ENCODE measurements at regions not wholly inside any gene's neighbourhood (a gene's known extent, or its start where the extent isn't known, plus 50 kb on each side); places are given as distances from the start of the nearest gene placed in this dataset.

- H3K9me3 ChIP-seq, result no peaks in the 10 kb centered on the region
- no peak for DNase-seq
- WGBS, 5 donors, result 74 to 86% (median 79%) methylated on average over 6 of the region's 6 CpGs
- H3K27me3 ChIP-seq (replicated peaks in 1 of 7), result peaks cover 0 to 29% (median 11%) of the 10 kb centered on the region in 7 donors
- H3K27ac ChIP-seq, result peak overlapping the region in 7 of 8 donors; percentile 41 to 87 (median 77)
- TF ChIP-seq POLR2A (IDR thresholded peaks at IDR 0.05) (no peak), POLR2AphosphoS5 (IDR thresholded peaks at IDR 0.05) (no peak)
- H3K36me3 ChIP-seq, result peaks cover 0 to 11% (median 0%) of the 10 kb centered on the region in 6 donors
- H3K4me3 ChIP-seq, result no peak overlapping the region
- H3K4me1 ChIP-seq, result peaks cover 0 to 39% (median 23%) of the 10 kb centered on the region in 6 donors
- intact Hi-C loops (cut with DNase I; ENCODE audit: low total_unique reads), result no loop called here
Measured at GRCh38 chr2:143939626-143940330, 580.1 kb downstream of the ZEB2 start.

GRCh38 chr2:143937723-143938350 lies 582.1 kb downstream of the ZEB2 start:
- peak overlapping the region in 7 of 8 donors; percentile 37 to 69 (median 45) for H3K4me3 ChIP-seq
- H3K36me3 ChIP-seq, result peaks cover 0 to 11% (median 0%) of the 10 kb centered on the region in 6 donors
- peaks cover 0 to 39% (median 23%) of the 10 kb centered on the region in 6 donors for H3K4me1 ChIP-seq
- intact Hi-C loops (cut with DNase I; ENCODE audit: low total_unique reads), result no loop called here
- TF ChIP-seq POLR2A (IDR thresholded peaks at IDR 0.05) (no peak), POLR2AphosphoS5 (IDR thresholded peaks at IDR 0.05) (no peak), CTCF (IDR thresholded peaks at IDR 0.05 in 8 of 11, conservative IDR thresholded peaks at IDR 0.05 in 3 of 11) (no peak)
- DNase-seq, result no peak
- H3K27ac ChIP-seq, result peak overlapping the region; percentile 10 to 87 (median 82)
- H3K9me3 ChIP-seq, result no peaks in the 10 kb centered on the region
- peaks cover 0 to 29% (median 11%) of the 10 kb centered on the region in 7 donors for H3K27me3 ChIP-seq (replicated peaks in 1 of 7)
- 22 to 31% (median 24%) methylated on average over 11 of the region's 11 CpGs for WGBS, 5 donors

- TF ChIP-seq POLR2A (IDR thresholded peaks at IDR 0.05) (no peak), POLR2AphosphoS5 (IDR thresholded peaks at IDR 0.05) (peak in 2 of 3 donors; percentile 51 to 75)
- Histone ChIP-seq H3K36me3 (peaks cover 0 to 4% (median 0%) of the 10 kb centered on the region in 6 donors), H3K27ac (peak overlapping the region; percentile 10 to 87 (median 82)), H3K9me3 (no peaks in the 10 kb centered on the region), H3K4me1 (peaks cover 0 to 39% (median 23%) of the 10 kb centered on the region in 6 donors), H3K4me3 (peak overlapping the region; percentile 33 to 69 (median 44)), H3K27me3 (replicated peaks in 1 of 7) (peaks cover 0 to 29% (median 11%) of the 10 kb centered on the region in 7 donors)
- intact Hi-C loops (cut with DNase I; ENCODE audit: low total_unique reads), result no loop called here
- DNase-seq, result peak; percentile 81
- WGBS, 5 donors, result 0 to 1% (median 1%) methylated on average over 33 to 108 of the region's 108 CpGs
Measured at GRCh38 chr2:143936848-143937722, 582.8 kb downstream of the ZEB2 start.

- H3K9me3 ChIP-seq, result no peaks in the 10 kb centered on the region
- TF ChIP-seq CTCF (IDR thresholded peaks at IDR 0.05 in 8 of 11, conservative IDR thresholded peaks at IDR 0.05 in 3 of 11) (no peak), POLR2AphosphoS5 (IDR thresholded peaks at IDR 0.05) (no peak), POLR2A (IDR thresholded peaks at IDR 0.05) (no peak)
- peaks cover 0 to 39% (median 23%) of the 10 kb centered on the region in 6 donors for H3K4me1 ChIP-seq
- H3K36me3 ChIP-seq, result no peaks in the 10 kb centered on the region
- peak overlapping the region; percentile 33 to 69 (median 44) for H3K4me3 ChIP-seq
- DNase-seq, result no peak
- H3K27me3 ChIP-seq (replicated peaks in 1 of 7), result peaks cover 0 to 29% (median 11%) of the 10 kb centered on the region in 7 donors
- intact Hi-C loops (cut with DNase I; ENCODE audit: low total_unique reads), result no loop called here
- peak overlapping the region in 7 of 8 donors; percentile 77 to 87 (median 83) for H3K27ac ChIP-seq
- 10 to 17% (median 11%) methylated on average over 14 of the region's 14 CpGs for WGBS, 5 donors
Measured at GRCh38 chr2:143936538-143936847, 583.4 kb downstream of the ZEB2 start.

Measured in spleen (tissue), 11 donors.